AG04450 (cell line): ENCODE measurements at regions not wholly inside any gene's neighbourhood (a gene's known extent, or its start where the extent isn't known, plus 50 kb on each side); places are given as distances from the start of the nearest gene placed in this dataset.

ENCODE experiments used
- CTCF ChIA-PET: fragments of 300-600, 350-600 bp; formaldehyde crosslinking; extraction: SDS; loops from one replicate; lab custom pipeline; 2022; ENCODE audit warnings: antibody characterized with exemption, inconsistent platforms; lab: Charles Lee
- POLR2A ChIA-PET: fragments of 350-600 bp; formaldehyde crosslinking; extraction: SDS; loops from one replicate; lab custom pipeline; 2021; ENCODE audit warnings: antibody characterized with exemption, inconsistent platforms; lab: Yijun Ruan, JAX
- DNase-seq: peaks from one replicate; pipeline ENCODE4 v3.0.0-alpha.2; 2011; ENCODE audit warnings: low read depth, low spot score
- H3K27ac ChIP-seq: one replicate; pipeline ENCODE4 v1.5.1; 2012; ENCODE audit warnings: low read depth, low read length, control low read depth
- H3K27me3 ChIP-seq: one replicate; pipeline ENCODE4 v1.6.0; 2012; ENCODE audit warnings: low read length; ENCODE audit not compliant: control insufficient read depth, insufficient read depth
- H3K4me3 ChIP-seq: 2 replicates; pipeline ENCODE4 v1.5.1; 2011; ENCODE audit warnings: mild to moderate bottlenecking, low read depth, low read length, control low read depth
- H3K9me3 ChIP-seq: 2 replicates; pipeline ENCODE4 v1.5.1; 2012; ENCODE audit warnings: low read length; ENCODE audit not compliant: control insufficient read depth, insufficient read depth
- CTCF ChIP-seq: IDR thresholded peaks from 2 replicates; pipeline ENCODE4 v1.5.1; 2011; ENCODE audit warnings: low read depth, low read length, control low read depth, inconsistent platforms

GRCh38 chr13:58085819-58086218 lies 454.3 kb downstream of the PCDH17 start:
- H3K27me3 ChIP-seq, result no peaks in the 10 kb centered on the region
- CTCF ChIA-PET, result no interaction called here
- no peak for DNase-seq
- H3K4me3 ChIP-seq, result no peak overlapping the region
- H3K27ac ChIP-seq, result no peak overlapping the region
- H3K9me3 ChIP-seq, result no peaks in the 10 kb centered on the region
- POLR2A ChIA-PET, result no interaction called here
- TF ChIP-seq CTCF, result no peak

- CTCF ChIA-PET, result no interaction called here
- H3K9me3 ChIP-seq, result no peaks in the 10 kb centered on the region
- no peaks in the 10 kb centered on the region for H3K27me3 ChIP-seq
- TF ChIP-seq CTCF, result no peak
- H3K27ac ChIP-seq, result no peak overlapping the region
- POLR2A ChIA-PET, result no interaction called here
- no peak overlapping the region for H3K4me3 ChIP-seq
- DNase-seq, result no peak
These were observed 456.0 kb downstream of the PCDH17 start for GRCh38 chr13:58087566-58087965.

- no peak for TF ChIP-seq CTCF
- no peaks in the 10 kb centered on the region for H3K27me3 ChIP-seq
- ChIA-PET CTCF (no interaction called here), POLR2A (no interaction called here)
- H3K9me3 ChIP-seq, result no peaks in the 10 kb centered on the region
- H3K27ac ChIP-seq, result no peak overlapping the region
- DNase-seq, result no peak
- H3K4me3 ChIP-seq, result no peak overlapping the region
These were observed 461.9 kb downstream of the PCDH17 start for GRCh38 chr13:58093394-58093793.

- ChIA-PET POLR2A (no interaction called here), CTCF (no interaction called here)
- no peaks in the 10 kb centered on the region for H3K9me3 ChIP-seq
- no peak overlapping the region for H3K27ac ChIP-seq
- H3K4me3 ChIP-seq, result no peak overlapping the region
- no peaks in the 10 kb centered on the region for H3K27me3 ChIP-seq
- DNase-seq, result no peak
- no peak for TF ChIP-seq CTCF
These were observed 466.3 kb downstream of the PCDH17 start for GRCh38 chr13:58097831-58098230.

GRCh38 chr13:58119351-58119750 lies 487.8 kb downstream of the PCDH17 start:
- Histone ChIP-seq H3K4me3 (no peak overlapping the region), H3K27me3 (no peaks in the 10 kb centered on the region), H3K27ac (no peak overlapping the region), H3K9me3 (peaks cover 9% of the 10 kb centered on the region)
- ChIA-PET POLR2A (no interaction called here), CTCF (no interaction called here)
- no peak for TF ChIP-seq CTCF
- no peak for DNase-seq
